Umbilical cord (tissue), 1 donor: ENCODE measurements at regions not wholly inside any gene's neighbourhood (a gene's known extent, or its start where the extent isn't known, plus 50 kb on each side); places are given as distances from the start of the nearest gene placed in this dataset.
A peak's percentile ranks its signal among the peaks of the same experiment; 100 is the strongest.
"Not testable (repeated sequence)": the region's sequence is repeated elsewhere in the genome, so short reads cannot be mapped to it uniquely, and the experiment has no call there.

Experiments used
- DNase-seq: peaks from one replicate; pipeline ENCODE4 v3.0.0-alpha.2; 2015; ENCODE audit warnings: low spot score

- no peak for DNase-seq
Observed at GRCh38 chr2:242046206-242046826, 176.8 kb downstream of the RTP5 start.

DNA sequence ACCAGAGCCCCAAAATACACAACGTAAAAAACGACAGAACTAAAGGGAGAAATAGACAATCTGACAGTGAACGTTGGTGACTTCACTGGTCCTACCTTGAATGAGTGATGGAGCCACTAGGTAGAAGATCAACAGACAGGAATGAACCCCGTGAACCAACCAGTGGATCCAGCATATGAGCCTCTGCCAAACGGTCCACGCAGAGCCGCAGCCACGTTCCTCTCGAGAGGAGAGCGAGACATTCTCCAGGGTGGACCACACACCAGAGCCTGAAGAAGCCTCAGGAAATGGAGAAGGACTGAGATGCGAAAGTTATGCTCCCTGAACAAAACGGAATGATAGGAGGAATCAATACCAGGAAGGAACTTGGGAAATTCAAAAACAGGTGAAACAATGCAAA lies 178.4 kb downstream of the RTP5 start:
- DNase-seq: no peak

DNA sequence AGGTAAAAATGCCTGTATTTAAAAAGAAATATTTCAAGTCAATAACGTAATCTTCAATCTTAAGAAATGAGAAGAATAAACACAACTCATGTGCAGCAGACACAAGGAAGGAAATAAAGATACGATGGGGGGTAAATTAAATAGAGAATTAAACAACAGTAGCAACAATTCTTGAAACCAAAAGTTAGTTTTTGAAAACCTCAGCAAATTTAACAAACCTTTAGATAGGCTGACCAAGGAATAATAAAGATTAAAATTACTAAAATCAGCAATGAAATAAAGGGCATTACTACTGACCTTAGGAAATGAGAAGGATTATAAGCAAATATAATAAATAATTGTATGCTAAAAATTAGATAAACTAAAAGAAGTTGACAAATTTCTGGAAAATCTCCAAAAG lies 178.9 kb downstream of the RTP5 start:
- no peak for DNase-seq

DNA sequence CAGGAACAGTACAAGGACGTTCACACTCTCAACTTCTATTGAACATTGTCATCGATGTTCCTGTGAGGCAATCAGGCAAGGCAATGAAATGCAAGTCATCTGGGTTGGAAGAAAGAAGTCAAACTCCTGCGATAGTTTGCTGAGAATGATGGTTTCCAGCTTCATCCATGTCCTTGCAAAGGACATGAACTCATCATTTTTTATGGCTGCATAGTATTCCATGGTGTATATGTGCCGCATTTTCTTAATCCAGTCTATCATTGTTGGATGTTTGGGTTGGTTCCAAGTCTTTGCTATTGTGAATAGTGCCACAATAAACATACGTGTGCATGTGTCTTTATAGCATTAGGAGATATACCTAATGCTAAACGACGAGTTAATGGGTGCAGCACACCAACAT lies 180.0 kb downstream of the RTP5 start:
- DNase-seq: not testable (repeated sequence)

- no peak for DNase-seq
Observed at GRCh38 chr2:242051463-242051862, 181.9 kb downstream of the RTP5 start.

DNA sequence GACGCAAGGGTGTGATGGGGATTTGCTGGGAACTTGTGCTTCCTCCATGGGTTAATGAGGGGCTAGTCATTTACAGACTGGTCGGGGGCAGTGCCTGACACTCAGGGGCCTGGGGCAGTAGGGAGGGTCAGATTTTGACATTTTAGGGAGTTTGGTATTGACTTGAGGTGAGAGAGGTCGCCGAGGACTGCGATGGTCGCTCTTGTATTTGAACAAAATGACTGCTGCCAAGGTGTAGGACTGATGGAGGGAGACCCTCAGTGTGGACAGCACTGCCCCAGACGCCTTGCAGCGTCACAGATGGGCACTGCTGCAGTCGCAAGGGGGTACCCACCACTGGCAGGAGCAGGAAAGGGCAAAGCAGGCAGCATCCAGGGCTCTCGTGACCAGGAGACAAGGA lies 182.9 kb downstream of the RTP5 start:
- DNase-seq: no peak

GRCh38 chr2:242053921-242054320 lies 184.4 kb downstream of the RTP5 start:
- DNase-seq: no peak

- DNase-seq: no peak
Observed at GRCh38 chr2:242054406-242054805, 184.9 kb downstream of the RTP5 start.

GRCh38 chr2:242054881-242055801 lies 185.6 kb downstream of the RTP5 start:
- DNase-seq: no peak

DNA sequence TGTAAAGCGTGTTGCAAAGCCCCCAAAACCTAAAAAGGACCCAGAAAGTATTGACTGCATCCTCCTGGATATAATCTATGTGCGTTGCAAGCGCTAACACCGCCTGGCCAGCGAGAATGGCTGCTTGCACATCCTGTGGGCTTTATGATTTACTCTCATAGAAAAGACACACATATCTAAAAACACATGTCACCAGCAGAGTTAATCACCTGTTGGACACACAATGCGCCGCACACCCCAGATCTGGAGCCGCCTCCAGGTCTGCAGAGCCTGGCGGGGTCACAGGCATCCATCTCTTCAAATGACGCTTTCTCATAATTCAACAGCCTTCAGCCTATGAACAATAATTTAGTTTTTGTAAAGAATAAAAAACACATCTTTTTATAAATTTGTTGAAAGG lies 186.5 kb downstream of the RTP5 start:
- no peak for DNase-seq

- DNase-seq: no peak
Observed at GRCh38 chr2:242056785-242057184, 187.3 kb downstream of the RTP5 start.

DNA sequence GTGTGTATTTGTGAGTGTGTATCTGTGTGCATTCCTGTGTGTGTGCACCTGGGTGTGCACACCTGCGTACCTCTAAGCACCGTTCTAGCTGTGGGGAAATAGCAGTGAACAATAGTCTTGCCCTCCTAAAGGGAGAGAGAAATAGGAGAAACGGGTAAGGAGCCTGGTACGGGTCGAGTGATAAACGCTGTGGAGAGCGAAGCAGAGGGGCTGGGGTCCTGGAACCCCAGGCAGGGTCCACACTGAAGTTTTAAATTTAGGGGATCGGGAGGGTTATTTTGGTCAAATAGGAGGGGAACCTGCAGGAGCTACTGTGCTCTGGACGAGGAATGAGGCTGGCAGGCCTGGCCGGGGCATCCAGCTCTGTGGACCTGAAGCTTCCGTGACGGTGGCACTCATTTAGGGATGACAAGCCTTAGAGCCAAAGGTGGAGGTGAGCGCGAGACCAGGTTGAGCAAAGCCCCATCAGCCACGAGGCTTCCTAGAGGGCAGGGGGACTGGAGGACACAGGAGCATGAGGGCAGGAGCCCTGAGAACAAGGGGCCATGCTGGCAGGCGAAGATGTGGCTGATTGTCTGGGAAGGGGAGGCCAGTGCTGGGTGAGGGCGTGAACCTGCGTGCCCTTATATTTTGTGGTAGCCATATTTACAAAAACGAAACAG lies 188.0 kb downstream of the RTP5 start:
- DNase-seq: no peak

DNA sequence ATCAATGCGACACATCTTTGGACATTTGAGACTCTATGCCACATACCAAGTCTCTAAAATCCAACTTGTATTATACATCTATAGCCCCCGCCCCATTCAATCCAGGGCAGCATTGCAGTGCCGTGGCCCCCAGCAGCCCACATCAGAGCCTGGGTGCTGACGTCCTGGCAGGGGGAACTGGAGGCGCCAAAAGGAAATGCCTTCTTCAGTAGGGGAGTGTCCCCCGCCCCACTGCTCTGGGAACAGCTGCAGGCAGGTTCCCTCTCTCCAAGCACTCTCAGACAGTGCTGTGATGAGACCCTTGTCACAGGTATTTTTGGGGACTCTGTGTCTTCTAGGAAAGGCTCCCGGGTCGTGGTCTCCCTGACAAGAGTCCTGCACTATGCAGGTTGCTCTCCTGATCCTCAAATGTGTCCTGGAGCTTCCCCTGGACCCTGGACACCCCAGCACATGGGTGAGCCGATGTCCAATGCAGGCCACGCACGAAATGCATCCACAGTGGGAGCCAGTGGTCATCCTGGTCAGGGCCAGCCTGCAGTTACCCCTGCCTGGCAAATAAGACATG lies 188.7 kb downstream of the RTP5 start:
- DNase-seq: no peak

DNA sequence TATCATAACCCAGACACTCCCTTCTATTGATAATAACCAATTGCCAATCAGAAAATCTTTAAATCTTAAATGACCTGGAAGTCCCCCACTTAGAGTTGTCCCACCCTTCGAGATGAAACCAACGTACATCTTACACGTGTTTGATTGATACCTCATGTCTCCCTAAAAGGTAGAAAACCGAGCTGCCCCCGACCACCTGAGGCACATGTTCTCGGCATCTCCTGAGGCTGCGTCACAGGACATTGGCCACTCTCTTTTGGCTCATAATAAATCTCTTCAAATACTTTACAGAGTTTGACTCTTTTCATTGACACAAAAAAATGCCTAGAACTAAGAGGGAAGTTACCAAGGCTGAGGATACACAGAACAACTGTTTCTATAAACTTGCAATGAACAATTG lies 190.0 kb downstream of the RTP5 start:
- no peak for DNase-seq

DNA sequence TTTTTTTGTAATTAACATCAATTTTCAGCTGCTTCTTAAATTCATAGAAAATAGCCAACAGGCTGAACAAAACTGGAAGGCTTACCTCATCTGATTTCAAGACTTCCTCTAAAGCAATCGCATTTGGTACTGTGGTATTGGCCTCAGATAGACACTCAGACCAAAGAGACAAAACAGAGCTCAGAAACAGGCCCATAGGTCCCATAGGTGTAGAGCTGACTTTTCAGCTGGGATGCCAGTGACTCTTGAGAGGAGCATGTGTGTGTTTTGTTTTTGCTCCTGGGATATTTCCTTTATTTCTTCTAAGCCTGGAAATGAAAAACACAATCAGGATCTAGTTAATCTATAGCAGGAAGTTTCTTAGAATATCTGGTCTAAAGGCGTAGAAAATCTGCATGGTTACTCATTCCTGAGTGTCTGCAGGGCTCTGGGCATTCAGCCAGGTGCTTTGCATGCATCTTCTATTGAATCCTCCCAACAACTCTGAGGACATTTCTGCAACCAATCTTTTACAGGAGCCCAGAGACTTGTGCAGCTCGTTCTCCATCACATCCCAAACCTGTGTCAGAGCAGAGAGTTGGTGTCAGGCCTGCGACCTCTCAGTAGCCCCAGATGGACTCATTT lies 190.8 kb downstream of the RTP5 start:
- peak; percentile 49 for DNase-seq

DNA sequence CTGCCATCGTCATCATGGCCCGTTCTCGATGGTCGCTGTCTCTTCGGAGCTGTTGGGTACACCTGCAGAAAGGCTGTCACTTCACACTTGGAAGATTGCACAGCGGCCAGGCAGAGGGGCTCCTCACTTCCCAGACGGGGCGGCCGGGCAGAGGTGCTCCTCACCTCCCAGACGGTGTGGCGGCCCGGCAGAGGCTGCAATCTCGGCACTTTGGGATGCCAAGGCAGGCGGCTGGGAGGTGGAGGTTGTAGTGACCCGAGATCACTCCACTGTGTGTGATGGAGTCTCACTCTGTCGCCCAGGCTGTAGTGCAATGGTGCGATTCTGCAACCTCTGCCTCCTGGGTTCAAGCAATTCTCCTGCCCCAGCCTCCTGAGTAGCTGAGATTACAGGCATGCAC lies 192.4 kb downstream of the RTP5 start:
- not testable (repeated sequence) for DNase-seq

GRCh38 chr2:242063436-242063835 lies 193.9 kb downstream of the RTP5 start:
- DNase-seq: no peak

GRCh38 chr2:242063850-242064249 lies 194.3 kb downstream of the RTP5 start:
- DNase-seq: no peak

DNA sequence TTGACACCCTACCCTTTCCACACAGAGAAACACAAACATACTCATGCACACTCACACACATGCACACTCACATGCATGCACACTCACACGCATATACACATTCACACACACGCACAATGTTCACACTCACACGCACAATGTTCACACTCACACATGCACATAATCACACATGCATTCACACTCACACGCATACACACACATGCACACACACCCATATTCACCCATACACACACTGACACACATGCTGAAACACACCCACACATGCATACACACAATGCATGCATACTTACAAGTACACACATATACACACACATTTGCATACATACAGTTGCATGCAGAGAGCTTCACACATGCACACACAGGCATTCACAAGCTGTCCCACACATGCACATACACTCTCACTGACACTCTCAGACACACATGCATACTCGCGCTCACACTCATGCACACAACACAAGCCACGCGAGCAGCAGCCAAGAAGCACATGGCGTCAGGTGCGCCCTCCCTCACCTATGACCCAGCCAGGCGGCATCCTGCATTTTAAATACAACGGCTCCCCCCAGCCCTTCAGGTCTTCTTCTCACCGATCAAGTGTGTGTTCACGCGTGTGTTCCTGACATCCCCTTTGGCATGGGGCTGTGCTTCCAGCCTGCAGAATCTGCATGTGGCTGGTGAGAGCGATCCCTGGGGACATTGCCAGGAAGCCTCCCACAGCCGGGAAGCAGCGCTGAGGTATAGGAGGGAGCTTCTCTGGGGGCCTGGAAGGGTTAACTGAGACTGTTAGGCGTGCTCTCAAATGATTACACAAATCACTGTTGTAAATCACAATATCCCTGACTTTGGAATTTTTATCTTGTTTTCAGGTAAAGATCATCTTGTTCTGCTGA lies 195.1 kb downstream of the RTP5 start:
- no peak for DNase-seq

GRCh38 chr2:242065426-242065825 lies 195.9 kb downstream of the RTP5 start:
- no peak for DNase-seq

DNA sequence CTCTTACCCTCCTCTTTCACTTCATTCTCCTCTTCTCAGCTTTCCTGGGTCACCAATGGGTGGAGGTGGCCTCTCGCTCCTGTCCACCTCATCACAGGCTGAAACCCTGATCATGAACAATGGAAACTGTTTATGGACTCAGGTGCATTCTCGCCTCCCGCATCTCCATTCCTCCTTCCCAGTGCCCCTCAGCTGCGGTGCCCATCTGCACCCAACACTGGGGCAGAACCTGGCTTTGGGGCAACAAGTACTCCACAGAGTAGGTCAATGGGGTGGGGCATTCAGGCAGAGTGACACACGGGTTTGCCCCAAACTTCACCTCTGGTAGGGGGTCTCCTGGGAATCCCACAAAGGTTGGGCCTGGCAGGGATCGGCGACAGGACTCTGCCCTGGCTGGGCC lies 199.5 kb downstream of the RTP5 start:
- no peak for DNase-seq
